ENCODE measurements at regions not wholly inside any gene's neighbourhood (a gene's known extent, or its start where the extent isn't known, plus 50 kb on each side); places are given as distances from the start of the nearest gene placed in this dataset.
A peak's percentile ranks its signal among the peaks of the same experiment; 100 is the strongest.
"Not testable (repeated sequence)": the region's sequence is repeated elsewhere in the genome, so short reads cannot be mapped to it uniquely, and the experiment has no call there.

DNA sequence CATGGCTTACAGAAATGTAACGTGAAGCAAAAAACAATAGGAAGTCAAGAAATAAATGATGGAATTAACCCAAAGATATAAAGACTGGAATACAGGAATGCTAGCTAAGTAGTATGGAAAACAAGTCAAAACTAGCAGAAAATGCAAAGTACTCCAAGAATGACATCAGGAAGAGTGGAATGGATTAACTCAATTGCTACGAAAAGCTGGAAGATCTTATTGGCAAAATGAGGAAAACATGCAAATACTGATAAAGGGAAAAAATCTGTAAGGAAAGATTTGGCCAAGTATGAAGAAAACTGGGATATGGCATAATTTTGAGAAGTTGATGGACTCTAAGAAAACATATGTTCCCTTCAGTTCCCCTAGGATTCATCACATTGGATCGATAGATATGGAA, 324.5 kb upstream of the ZNF608 start:
- DNase-seq: peak; percentile 72
- peaks cover 7% of the 10 kb centered on the region for H3K9me3 ChIP-seq (replicated peaks; ENCODE audit: control insufficient read depth, low read depth, low read length)
- no peaks in the 10 kb centered on the region for H3K36me3 ChIP-seq (ENCODE audit: control insufficient read depth, insufficient read depth, low read length)
- no peak overlapping the region for H3K27ac ChIP-seq (ENCODE audit: low read length)
- no peak overlapping the region for H3K4me3 ChIP-seq (ENCODE audit: low read length)
- 33% methylated on average over 1 of the region's 3 CpGs for WGBS (ENCODE audit: insufficient coverage)
- H3K4me1 ChIP-seq (ENCODE audit: control insufficient read depth, insufficient read depth, low read length): no peaks in the 10 kb centered on the region
- H3K27me3 ChIP-seq (ENCODE audit: control insufficient read depth, insufficient read depth, low read length): no peaks in the 10 kb centered on the region

DNA sequence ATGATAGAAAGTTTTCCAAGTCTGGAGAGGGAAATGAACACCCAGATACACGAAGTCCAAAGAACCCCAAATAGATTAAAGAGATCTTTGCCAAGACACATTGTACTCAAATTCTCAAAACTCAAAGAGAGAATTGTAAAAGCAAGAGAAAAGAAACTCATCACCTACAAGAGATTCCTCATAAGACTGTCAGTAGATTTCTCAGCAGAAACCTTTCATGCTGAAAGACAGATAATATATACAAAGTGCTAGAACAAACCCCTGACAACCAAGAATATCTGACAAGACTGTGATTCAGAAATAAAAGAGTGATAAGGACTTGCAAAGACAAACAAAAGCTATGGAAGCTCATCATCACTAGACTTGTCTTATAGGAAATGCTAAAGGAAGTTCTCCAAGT, 326.7 kb upstream of the ZNF608 start:
- peaks cover 7% of the 10 kb centered on the region for H3K9me3 ChIP-seq (replicated peaks; ENCODE audit: control insufficient read depth, low read depth, low read length)
- no peak for DNase-seq
- no peak overlapping the region for H3K27ac ChIP-seq (ENCODE audit: low read length)
- no peak overlapping the region for H3K4me3 ChIP-seq (ENCODE audit: low read length)
- no peaks in the 10 kb centered on the region for H3K36me3 ChIP-seq (ENCODE audit: control insufficient read depth, insufficient read depth, low read length)
- no CpG with 5 or more reads among the region's 1 CpG for WGBS (ENCODE audit: insufficient coverage)
- no peaks in the 10 kb centered on the region for H3K27me3 ChIP-seq (ENCODE audit: control insufficient read depth, insufficient read depth, low read length)
- no peaks in the 10 kb centered on the region for H3K4me1 ChIP-seq (ENCODE audit: control insufficient read depth, insufficient read depth, low read length)

DNA sequence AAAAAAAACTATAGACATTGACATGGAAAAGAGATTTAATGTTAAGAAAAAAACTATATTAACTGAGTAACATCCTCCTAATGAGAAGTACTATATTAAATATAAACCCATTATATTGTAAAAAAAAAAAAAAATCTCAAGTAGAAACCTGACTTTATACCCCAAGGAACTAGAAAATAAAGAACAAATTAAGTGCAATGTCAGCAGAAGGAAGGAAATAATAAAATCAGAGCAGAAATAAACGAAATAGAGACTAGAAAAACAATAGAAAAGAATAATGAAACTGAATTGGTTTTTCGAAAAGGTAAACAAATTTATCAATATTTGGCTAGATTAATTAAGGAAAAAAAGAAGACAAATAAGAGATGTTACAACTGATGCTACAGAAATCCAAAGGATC, 329.1 kb upstream of the ZNF608 start:
- Histone ChIP-seq H3K4me1 (ENCODE audit: control insufficient read depth, insufficient read depth, low read length) (no peaks in the 10 kb centered on the region), H3K4me3 (ENCODE audit: low read length) (no peak overlapping the region), H3K27me3 (ENCODE audit: control insufficient read depth, insufficient read depth, low read length) (no peaks in the 10 kb centered on the region), H3K9me3 (replicated peaks; ENCODE audit: control insufficient read depth, low read depth, low read length) (peaks cover 7% of the 10 kb centered on the region), H3K36me3 (ENCODE audit: control insufficient read depth, insufficient read depth, low read length) (no peaks in the 10 kb centered on the region), H3K27ac (ENCODE audit: low read length) (no peak overlapping the region)
- DNase-seq: no peak
- no CpG with 5 or more reads among the region's 2 CpGs for WGBS (ENCODE audit: insufficient coverage)

DNA sequence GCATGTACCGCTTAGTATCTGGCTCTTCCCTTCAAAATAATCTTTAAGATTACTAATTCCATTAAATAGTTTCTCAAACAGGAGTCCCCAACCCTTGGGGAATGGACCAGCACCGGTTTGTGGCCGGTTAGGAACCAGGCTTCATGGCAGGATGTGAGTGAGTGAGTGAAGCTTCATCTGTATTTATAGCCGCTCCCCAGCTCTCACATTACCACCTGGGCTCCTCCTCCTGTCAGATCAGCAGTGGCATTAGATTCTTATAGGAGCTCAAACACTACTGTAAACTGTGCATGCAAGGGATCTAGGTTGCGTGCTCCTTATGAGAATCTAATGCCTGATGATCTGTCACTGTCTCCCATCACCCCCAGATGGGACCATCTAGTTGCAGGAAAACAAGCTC, 332.6 kb upstream of the ZNF608 start:
- not testable (repeated sequence) for H3K36me3 ChIP-seq (ENCODE audit: control insufficient read depth, insufficient read depth, low read length); H3K4me1 ChIP-seq (ENCODE audit: control insufficient read depth, insufficient read depth, low read length); H3K9me3 ChIP-seq (replicated peaks; ENCODE audit: control insufficient read depth, low read depth, low read length); H3K27me3 ChIP-seq (ENCODE audit: control insufficient read depth, insufficient read depth, low read length); DNase-seq; H3K27ac ChIP-seq (ENCODE audit: low read length); H3K4me3 ChIP-seq (ENCODE audit: low read length)
- no CpG with 5 or more reads among the region's 5 CpGs for WGBS (ENCODE audit: insufficient coverage)

DNA sequence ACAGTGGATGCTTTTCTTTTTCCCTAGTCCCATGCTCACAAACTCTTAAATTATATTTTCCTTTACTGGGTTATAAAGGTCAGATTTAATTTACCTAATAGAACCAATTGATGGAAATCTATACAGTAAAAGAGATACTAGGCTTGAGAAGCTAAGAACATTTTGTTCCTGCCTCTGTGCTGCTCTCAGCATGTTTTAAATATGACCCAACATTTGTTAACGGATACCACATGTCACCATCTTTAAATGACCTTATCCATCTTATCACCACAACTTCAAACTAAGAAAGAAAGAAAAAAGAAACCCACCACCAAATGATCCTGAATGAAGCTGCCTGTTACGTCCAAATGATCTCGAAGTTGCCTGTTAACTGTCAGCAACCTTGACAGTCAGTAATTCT, 334.7 kb upstream of the ZNF608 start:
- Histone ChIP-seq H3K36me3 (ENCODE audit: control insufficient read depth, insufficient read depth, low read length) (no peaks in the 10 kb centered on the region), H3K4me3 (ENCODE audit: low read length) (no peak overlapping the region), H3K4me1 (ENCODE audit: control insufficient read depth, insufficient read depth, low read length) (no peaks in the 10 kb centered on the region), H3K27me3 (ENCODE audit: control insufficient read depth, insufficient read depth, low read length) (no peaks in the 10 kb centered on the region), H3K9me3 (replicated peaks; ENCODE audit: control insufficient read depth, low read depth, low read length) (no peaks in the 10 kb centered on the region), H3K27ac (ENCODE audit: low read length) (no peak overlapping the region)
- no peak for DNase-seq
- 40% methylated on average over 1 of the region's 3 CpGs for WGBS (ENCODE audit: insufficient coverage)

DNA sequence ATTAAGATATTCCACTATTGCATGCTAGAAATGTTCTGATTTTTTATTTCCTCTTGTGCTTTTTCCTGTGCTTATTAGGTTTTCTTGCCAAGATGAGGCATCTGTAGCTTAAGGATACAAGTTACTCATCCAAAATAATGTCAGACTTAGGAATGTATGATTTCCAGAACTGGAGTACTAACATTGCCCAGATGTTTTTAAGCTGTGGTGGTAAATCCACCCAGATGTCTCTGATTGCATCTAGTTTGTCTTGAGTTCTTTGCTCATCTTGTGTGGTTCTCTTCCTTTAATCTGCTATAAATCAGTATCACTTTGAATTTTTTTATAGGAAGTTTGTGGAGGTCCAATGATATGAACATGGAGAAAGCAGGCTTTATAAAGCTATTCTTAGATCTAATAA, 337.5 kb upstream of the ZNF608 start:
- Histone ChIP-seq H3K27ac (ENCODE audit: low read length) (no peak overlapping the region), H3K4me3 (ENCODE audit: low read length) (no peak overlapping the region), H3K27me3 (ENCODE audit: control insufficient read depth, insufficient read depth, low read length) (no peaks in the 10 kb centered on the region), H3K36me3 (ENCODE audit: control insufficient read depth, insufficient read depth, low read length) (no peaks in the 10 kb centered on the region), H3K4me1 (ENCODE audit: control insufficient read depth, insufficient read depth, low read length) (no peaks in the 10 kb centered on the region), H3K9me3 (replicated peaks; ENCODE audit: control insufficient read depth, low read depth, low read length) (no peaks in the 10 kb centered on the region)
- DNase-seq: peak; percentile 87

DNA sequence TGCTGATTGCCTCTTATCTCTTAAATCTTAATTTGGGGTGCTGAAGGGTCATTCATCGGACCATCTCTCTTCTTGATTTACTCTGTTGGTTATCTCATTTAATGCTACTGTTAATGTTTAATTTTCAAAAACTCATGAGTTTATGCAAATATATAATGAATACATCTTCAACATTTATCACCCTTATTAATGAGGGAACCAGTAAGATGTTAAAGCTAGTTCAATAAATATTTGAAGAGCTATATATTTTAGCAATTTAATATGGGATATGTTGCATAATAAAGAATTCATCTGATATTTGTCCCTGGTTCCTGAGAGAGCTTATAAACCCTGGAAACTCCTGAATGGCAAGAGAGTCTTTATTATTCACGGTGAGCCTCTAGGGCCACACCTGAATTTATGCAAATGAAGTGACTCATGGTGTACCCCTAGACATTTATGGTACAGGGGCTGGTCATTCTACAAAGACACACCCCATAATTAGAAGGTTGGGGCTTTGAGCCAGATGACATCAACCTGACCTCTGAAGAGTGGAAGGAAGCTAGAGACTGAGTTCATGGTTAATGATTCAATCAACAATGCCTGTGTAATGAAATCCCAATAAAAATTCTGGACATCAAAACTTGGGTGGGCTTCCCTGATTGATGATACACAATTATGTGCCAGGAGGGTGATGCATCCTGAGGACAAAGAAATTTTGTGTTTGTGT, 339.5 kb upstream of the ZNF608 start:
- no peak overlapping the region for H3K27ac ChIP-seq (ENCODE audit: low read length)
- no peak for DNase-seq
- no peaks in the 10 kb centered on the region for H3K4me1 ChIP-seq (ENCODE audit: control insufficient read depth, insufficient read depth, low read length)
- H3K27me3 ChIP-seq (ENCODE audit: control insufficient read depth, insufficient read depth, low read length): no peaks in the 10 kb centered on the region
- WGBS (ENCODE audit: insufficient coverage): no CpG with 5 or more reads among the region's 2 CpGs
- H3K9me3 ChIP-seq (replicated peaks; ENCODE audit: control insufficient read depth, low read depth, low read length): no peaks in the 10 kb centered on the region
- H3K36me3 ChIP-seq (ENCODE audit: control insufficient read depth, insufficient read depth, low read length): no peaks in the 10 kb centered on the region
- no peak overlapping the region for H3K4me3 ChIP-seq (ENCODE audit: low read length)

DNA sequence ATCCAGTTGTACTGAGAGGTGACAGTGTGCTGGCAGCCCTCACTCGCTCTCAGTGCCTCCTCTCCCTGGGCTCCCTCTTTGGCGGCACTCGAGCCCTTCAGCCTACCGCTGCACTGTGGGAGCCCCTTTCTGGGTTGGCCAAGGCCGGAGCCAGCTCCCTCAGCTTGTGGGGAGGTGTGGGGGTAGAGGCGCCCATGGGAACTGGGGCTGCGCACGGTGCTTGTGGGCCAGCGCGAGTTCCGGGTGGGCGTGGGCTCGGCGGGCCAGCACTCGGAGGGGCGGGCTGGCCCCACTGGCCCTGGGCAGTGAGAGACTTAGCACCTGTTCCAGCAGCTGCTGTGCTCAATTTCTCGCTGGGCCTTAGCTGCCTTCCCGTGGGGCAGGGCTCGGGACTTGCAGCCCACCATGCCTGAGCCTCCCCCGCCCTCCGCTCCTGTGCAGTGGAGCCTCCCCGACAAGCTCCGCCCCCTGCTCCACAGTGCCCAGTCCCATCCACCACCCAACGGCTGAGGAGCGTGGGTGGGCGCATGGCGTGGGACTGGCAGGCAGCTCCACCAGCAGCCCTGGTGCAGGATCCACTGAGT, 342.2 kb upstream of the ZNF608 start:
- 97% methylated on average over 20 of the region's 27 CpGs for WGBS (ENCODE audit: insufficient coverage)

DNA sequence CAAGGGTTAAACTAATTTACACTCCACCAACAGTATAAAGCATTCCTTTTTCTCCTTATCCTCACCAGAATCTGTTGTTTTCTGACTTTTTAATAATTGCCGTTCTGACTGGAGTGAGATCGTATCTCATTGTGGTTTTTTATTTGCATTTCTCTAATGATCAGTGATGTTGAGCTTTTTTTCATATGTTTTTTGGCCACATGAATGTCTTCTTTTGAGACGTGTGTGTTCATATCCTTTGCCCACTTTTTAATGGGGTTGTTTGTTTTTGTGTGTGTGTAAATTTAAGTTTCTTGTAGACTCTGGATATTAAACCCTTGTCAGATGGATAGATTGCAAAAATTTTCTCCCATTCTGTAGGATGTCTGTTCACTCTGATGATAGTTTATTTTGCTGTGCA, 345.7 kb upstream of the ZNF608 start:
- not testable (repeated sequence) for DNase-seq; H3K36me3 ChIP-seq (ENCODE audit: control insufficient read depth, insufficient read depth, low read length); H3K9me3 ChIP-seq (replicated peaks; ENCODE audit: control insufficient read depth, low read depth, low read length); H3K27me3 ChIP-seq (ENCODE audit: control insufficient read depth, insufficient read depth, low read length); H3K4me1 ChIP-seq (ENCODE audit: control insufficient read depth, insufficient read depth, low read length); H3K27ac ChIP-seq (ENCODE audit: low read length); H3K4me3 ChIP-seq (ENCODE audit: low read length)
- WGBS (ENCODE audit: insufficient coverage): no CpG with 5 or more reads among the region's 3 CpGs

More for the DNA sequence above, 342.2 kb upstream of the ZNF608 start:
- H3K27me3 ChIP-seq (ENCODE audit: control insufficient read depth, insufficient read depth, low read length): no peaks in the 10 kb centered on the region
- DNase-seq: no peak
- H3K4me1 ChIP-seq (ENCODE audit: control insufficient read depth, insufficient read depth, low read length): no peaks in the 10 kb centered on the region
- H3K4me3 ChIP-seq (ENCODE audit: low read length): no peak overlapping the region
- H3K9me3 ChIP-seq (replicated peaks; ENCODE audit: control insufficient read depth, low read depth, low read length): no peaks in the 10 kb centered on the region
- no peak overlapping the region for H3K27ac ChIP-seq (ENCODE audit: low read length)
- H3K36me3 ChIP-seq (ENCODE audit: control insufficient read depth, insufficient read depth, low read length): no peaks in the 10 kb centered on the region

DNA sequence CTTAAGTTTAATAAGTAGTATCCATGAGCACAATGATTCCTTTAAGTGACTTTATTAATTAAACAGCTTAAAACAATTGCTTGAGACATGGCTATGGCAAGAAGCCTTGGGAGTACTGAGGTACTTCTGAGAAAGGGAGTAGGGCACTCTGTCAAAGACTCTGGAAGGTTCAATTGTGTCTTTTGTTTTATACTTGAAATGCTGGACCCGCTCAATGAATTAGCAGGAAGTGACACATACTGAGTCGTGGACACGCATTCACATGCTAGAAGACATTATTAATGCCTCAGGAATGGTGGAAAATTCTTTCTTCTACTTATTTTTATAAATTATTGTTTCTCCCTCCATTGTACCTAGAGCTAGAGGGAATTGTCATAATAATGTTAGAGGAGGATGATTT, 347.3 kb upstream of the ZNF608 start:
- Histone ChIP-seq H3K36me3 (ENCODE audit: control insufficient read depth, insufficient read depth, low read length) (no peaks in the 10 kb centered on the region), H3K27ac (ENCODE audit: low read length) (no peak overlapping the region), H3K4me3 (ENCODE audit: low read length) (no peak overlapping the region), H3K27me3 (ENCODE audit: control insufficient read depth, insufficient read depth, low read length) (no peaks in the 10 kb centered on the region), H3K4me1 (ENCODE audit: control insufficient read depth, insufficient read depth, low read length) (no peaks in the 10 kb centered on the region), H3K9me3 (replicated peaks; ENCODE audit: control insufficient read depth, low read depth, low read length) (peaks cover 7% of the 10 kb centered on the region)
- no peak for DNase-seq
- WGBS (ENCODE audit: insufficient coverage): 60% methylated on average over 1 of the region's 3 CpGs

DNA sequence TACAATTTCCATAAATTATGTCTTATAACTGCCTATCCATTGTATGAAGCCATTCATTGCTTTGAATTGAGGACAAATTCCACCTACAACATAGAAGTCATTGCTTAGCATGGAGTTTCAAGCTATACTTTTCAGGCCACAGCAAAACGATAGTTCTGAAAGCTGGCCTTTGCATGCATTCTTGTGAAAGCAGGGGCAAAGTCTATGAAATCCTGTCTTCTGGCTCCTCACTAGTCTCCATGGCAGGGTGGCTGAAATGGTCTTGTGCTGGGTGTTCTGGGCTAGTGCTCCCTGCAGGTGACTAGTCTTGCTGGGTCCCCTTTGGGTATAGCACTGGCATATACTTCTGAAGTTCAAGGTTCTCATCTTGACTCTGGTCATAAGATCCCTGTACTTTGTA, 353.9 kb upstream of the ZNF608 start:
- Histone ChIP-seq H3K9me3 (replicated peaks; ENCODE audit: control insufficient read depth, low read depth, low read length) (peaks cover 7% of the 10 kb centered on the region), H3K4me1 (ENCODE audit: control insufficient read depth, insufficient read depth, low read length) (no peaks in the 10 kb centered on the region), H3K27ac (ENCODE audit: low read length) (no peak overlapping the region), H3K4me3 (ENCODE audit: low read length) (no peak overlapping the region), H3K27me3 (ENCODE audit: control insufficient read depth, insufficient read depth, low read length) (no peaks in the 10 kb centered on the region), H3K36me3 (ENCODE audit: control insufficient read depth, insufficient read depth, low read length) (no peaks in the 10 kb centered on the region)
- 100% methylated on average over 1 of the region's 1 CpG for WGBS (ENCODE audit: insufficient coverage)
- DNase-seq: no peak
